Tibial nerve (tissue), 4 donors: ENCODE measurements at regions not wholly inside any gene's neighbourhood (a gene's known extent, or its start where the extent isn't known, plus 50 kb on each side); places are given as distances from the start of the nearest gene placed in this dataset.

Experiments used
- DNase-seq, 2 donors: peaks; one replicate each; pipeline ENCODE4 v3.0.0-alpha.2; 2019; ENCODE audit warnings: low spot score in 2 of 2
- H3K27ac ChIP-seq, 4 donors: fragments of 200-600 bp; sonication (generic) in 3 of 4; one replicate each; pipeline ENCODE4 v1.5.1; 2017 to 2019; ENCODE audit warnings: mild to moderate bottlenecking in 1 of 4
- H3K27me3 ChIP-seq, 2 donors: fragments of 200-600 bp; sonication (generic) in 1 of 2; one replicate each; pipeline versions ENCODE4 v1.5.1 to v1.6.0; 2017 to 2019
- H3K36me3 ChIP-seq, 3 donors: fragments of 200-600 bp; sonication (generic); one replicate each; pipeline ENCODE4 v1.5.1; 2018 to 2019
- H3K4me1 ChIP-seq, 4 donors: fragments of 200-600 bp; sonication (generic) in 3 of 4; one replicate each; pipeline ENCODE4 v1.5.1; 2017 to 2019
- H3K4me3 ChIP-seq, 4 donors: fragments of 200-600 bp; sonication (generic) in 3 of 4; one replicate each; pipeline ENCODE4 v1.5.1; 2017 to 2019; ENCODE audit warnings: mild to moderate bottlenecking in 1 of 4, moderate library complexity in 1 of 4
- H3K9me3 ChIP-seq, 4 donors: fragments of 200-600 bp; sonication (generic) in 3 of 4; one replicate each; pipeline ENCODE4 v1.5.1; 2017 to 2019
- CTCF ChIP-seq, 5 experiments: fragments of 200-600 bp in 3 of 5; fragments of 450-650 bp in 2 of 5; sonication (generic) in 3 of 5; IDR thresholded peaks; one replicate each; pipeline ENCODE4 v1.5.1; 2016 to 2019; ENCODE audit warnings: antibody characterized with exemption in 5 of 5, mild to moderate bottlenecking in 3 of 5, moderate library complexity in 2 of 5
- EP300 ChIP-seq, 2 donors: sonication (generic); formaldehyde crosslinking; IDR thresholded peaks; one replicate each; pipeline ENCODE4 v1.6.1; 2017; ENCODE audit warnings: antibody characterized with exemption in 2 of 2, mild to moderate bottlenecking in 1 of 2
- POLR2A ChIP-seq, 2 donors: fragments of 450-650 bp; IDR thresholded peaks; one replicate each; pipeline ENCODE4 v1.6.1; 2017; ENCODE audit warnings: antibody characterized with exemption in 2 of 2, mild to moderate bottlenecking in 2 of 2, moderate library complexity in 2 of 2
- WGBS, 2 donors: methylation state at CpG; one replicate each; pipeline ENCODE4 v1.1.5; 2018; 5-methylcytosine and 5-hydroxymethylcytosine counted together

GRCh38 chr10:65112573-65112972 is 1591.4 kb downstream of the REEP3 start:
- TF ChIP-seq EP300 (IDR thresholded peaks at IDR 0.05) (no peak), CTCF (IDR thresholded peaks at IDR 0.05) (no peak), POLR2A (IDR thresholded peaks at IDR 0.05) (no peak)
- 61 to 80% methylated on average over 4 of the region's 4 CpGs for WGBS, 2 donors
- Histone ChIP-seq H3K4me1 (no peaks in the 10 kb centered on the region), H3K4me3 (no peak overlapping the region), H3K36me3 (no peaks in the 10 kb centered on the region), H3K27ac (no peak overlapping the region), H3K9me3 (no peaks in the 10 kb centered on the region), H3K27me3 (no peaks in the 10 kb centered on the region)
- no peak for DNase-seq

GRCh38 chr10:65123120-65123519 is 1601.9 kb downstream of the REEP3 start:
- Histone ChIP-seq H3K4me1 (no peaks in the 10 kb centered on the region), H3K27me3 (no peaks in the 10 kb centered on the region), H3K36me3 (no peaks in the 10 kb centered on the region), H3K4me3 (no peak overlapping the region), H3K9me3 (no peaks in the 10 kb centered on the region), H3K27ac (no peak overlapping the region)
- no peak for TF ChIP-seq EP300 (IDR thresholded peaks at IDR 0.05)
- TF ChIP-seq CTCF (IDR thresholded peaks at IDR 0.05), result no peak
- no peak for TF ChIP-seq POLR2A (IDR thresholded peaks at IDR 0.05)
- no peak for DNase-seq
- 80 to 86% methylated on average over 1 of the region's 1 CpG for WGBS, 2 donors

GRCh38 chr10:65125212-65125611 is 1604.0 kb downstream of the REEP3 start:
- WGBS, 2 donors, result 77 to 80% methylated on average over 2 of the region's 2 CpGs
- no peaks in the 10 kb centered on the region for H3K27me3 ChIP-seq
- H3K9me3 ChIP-seq, result no peaks in the 10 kb centered on the region
- no peak overlapping the region for H3K4me3 ChIP-seq
- TF ChIP-seq CTCF (IDR thresholded peaks at IDR 0.05) (no peak), POLR2A (IDR thresholded peaks at IDR 0.05) (no peak), EP300 (IDR thresholded peaks at IDR 0.05) (no peak)
- no peak overlapping the region for H3K27ac ChIP-seq
- H3K36me3 ChIP-seq, result no peaks in the 10 kb centered on the region
- no peak for DNase-seq
- no peaks in the 10 kb centered on the region for H3K4me1 ChIP-seq

- H3K4me1 ChIP-seq, result no peaks in the 10 kb centered on the region
- TF ChIP-seq POLR2A (IDR thresholded peaks at IDR 0.05) (no peak), CTCF (IDR thresholded peaks at IDR 0.05) (no peak), EP300 (IDR thresholded peaks at IDR 0.05) (no peak)
- no peaks in the 10 kb centered on the region for H3K27me3 ChIP-seq
- H3K4me3 ChIP-seq, result no peak overlapping the region
- DNase-seq, result no peak
- no peaks in the 10 kb centered on the region for H3K36me3 ChIP-seq
- no peak overlapping the region for H3K27ac ChIP-seq
- H3K9me3 ChIP-seq, result no peaks in the 10 kb centered on the region
- WGBS, 2 donors, result 93 to 95% methylated on average over 1 of the region's 1 CpG
Measured at GRCh38 chr10:65126288-65126687, 1605.1 kb downstream of the REEP3 start.

- WGBS, 2 donors, result 83 to 88% methylated on average over 2 of the region's 2 CpGs
- no peaks in the 10 kb centered on the region for H3K9me3 ChIP-seq
- H3K4me3 ChIP-seq, result no peak overlapping the region
- H3K4me1 ChIP-seq, result no peaks in the 10 kb centered on the region
- no peak for DNase-seq
- no peak for TF ChIP-seq EP300 (IDR thresholded peaks at IDR 0.05)
- no peak for TF ChIP-seq CTCF (IDR thresholded peaks at IDR 0.05)
- TF ChIP-seq POLR2A (IDR thresholded peaks at IDR 0.05), result no peak
- no peak overlapping the region for H3K27ac ChIP-seq
- no peaks in the 10 kb centered on the region for H3K27me3 ChIP-seq
- H3K36me3 ChIP-seq, result no peaks in the 10 kb centered on the region
Measured at GRCh38 chr10:65128277-65128676, 1607.1 kb downstream of the REEP3 start.
